ENCODE measurements at regions not wholly inside any gene's neighbourhood (a gene's known extent, or its start where the extent isn't known, plus 50 kb on each side); places are given as distances from the start of the nearest gene placed in this dataset.

GRCh38 chr20:23248461-23248882, 102.1 kb upstream of the NXT1 start:
- no peak for TF ChIP-seq ZBTB7A (IDR thresholded peaks at IDR 0.05; ENCODE audit: borderline replicate concordance, control insufficient read depth, low read depth, low read length)
- TF ChIP-seq TCF7L2 (IDR thresholded peaks at IDR 0.05; ENCODE audit: low read depth, low read length), result no peak
- no peak for TF ChIP-seq CTCF (IDR thresholded peaks at IDR 0.05 in 2 of 3, conservative IDR thresholded peaks at IDR 0.05 in 1 of 3; ENCODE audit: insufficient read depth in 2 of 3, low read depth in 1 of 3, low read length in 3 of 3)
- TF ChIP-seq THAP7 (CRISPR knock-in tag; IDR thresholded peaks at IDR 0.05), result no peak
- TF ChIP-seq POLR2A (conservative IDR thresholded peaks at IDR 0.05), result no peak
- TF ChIP-seq RHOXF2B (CRISPR knock-in tag; conservative IDR thresholded peaks at IDR 0.05), result no peak
- TF ChIP-seq HDAC2 (IDR thresholded peaks at IDR 0.05), result no peak
- TF ChIP-seq CHD1 (IDR thresholded peaks at IDR 0.05; ENCODE audit: low read length), result no peak
- no peak for TF ChIP-seq FIP1L1 (IDR thresholded peaks at IDR 0.05; ENCODE audit: low read depth, low read length, poor library complexity, severe bottlenecking)
- no peak for TF ChIP-seq FOXP4 (CRISPR knock-in tag; IDR thresholded peaks at IDR 0.05; ENCODE audit: borderline replicate concordance)
- no peak for TF ChIP-seq CC2D1A (IDR thresholded peaks at IDR 0.05)
- no peak for TF ChIP-seq STAT5B (CRISPR knock-in tag; IDR thresholded peaks at IDR 0.05)
- TF ChIP-seq HDGF (IDR thresholded peaks at IDR 0.05), result no peak
- no peak for TF ChIP-seq ZFP36 (IDR thresholded peaks at IDR 0.05; ENCODE audit: low read depth, low read length, partially characterized antibody)
